ENCODE measurements at regions not wholly inside any gene's neighbourhood (a gene's known extent, or its start where the extent isn't known, plus 50 kb on each side); places are given as distances from the start of the nearest gene placed in this dataset.

DNA sequence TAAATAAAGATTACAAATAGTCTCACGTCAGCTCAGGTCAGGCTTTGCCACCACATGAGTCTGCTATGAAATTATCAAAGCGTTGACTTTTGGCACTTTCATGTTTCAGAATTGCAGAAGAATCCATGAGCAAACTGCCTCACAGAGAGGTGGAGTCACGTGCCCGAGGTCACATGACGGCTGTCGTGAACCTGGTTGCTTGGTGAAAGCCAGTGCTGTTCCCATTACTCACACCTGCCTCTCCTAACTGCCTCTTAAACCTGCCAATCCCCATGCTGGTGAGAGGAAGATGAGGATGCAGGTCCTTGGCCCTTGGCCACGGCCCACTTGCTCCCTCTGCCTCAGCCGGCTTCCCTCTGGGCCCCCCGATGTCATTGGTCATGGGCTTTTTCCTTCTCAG is 272.7 kb downstream of the BCL11B start:
- TF ChIP-seq, protein P1, sequence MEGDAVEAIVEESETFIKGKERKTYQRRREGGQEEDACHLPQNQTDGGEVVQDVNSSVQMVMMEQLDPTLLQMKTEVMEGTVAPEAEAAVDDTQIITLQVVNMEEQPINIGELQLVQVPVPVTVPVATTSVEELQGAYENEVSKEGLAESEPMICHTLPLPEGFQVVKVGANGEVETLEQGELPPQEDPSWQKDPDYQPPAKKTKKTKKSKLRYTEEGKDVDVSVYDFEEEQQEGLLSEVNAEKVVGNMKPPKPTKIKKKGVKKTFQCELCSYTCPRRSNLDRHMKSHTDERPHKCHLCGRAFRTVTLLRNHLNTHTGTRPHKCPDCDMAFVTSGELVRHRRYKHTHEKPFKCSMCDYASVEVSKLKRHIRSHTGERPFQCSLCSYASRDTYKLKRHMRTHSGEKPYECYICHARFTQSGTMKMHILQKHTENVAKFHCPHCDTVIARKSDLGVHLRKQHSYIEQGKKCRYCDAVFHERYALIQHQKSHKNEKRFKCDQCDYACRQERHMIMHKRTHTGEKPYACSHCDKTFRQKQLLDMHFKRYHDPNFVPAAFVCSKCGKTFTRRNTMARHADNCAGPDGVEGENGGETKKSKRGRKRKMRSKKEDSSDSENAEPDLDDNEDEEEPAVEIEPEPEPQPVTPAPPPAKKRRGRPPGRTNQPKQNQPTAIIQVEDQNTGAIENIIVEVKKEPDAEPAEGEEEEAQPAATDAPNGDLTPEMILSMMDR (IDR thresholded peaks at IDR 0.05; ENCODE audit: control extremely low read depth, extremely low read depth, low read depth, missing control alignments): no peak
- ChIA-PET CTCF (no interaction called here), POLR2A (no interaction called here)
- no peak for DNase-seq (ENCODE audit: extremely low spot score)

DNA sequence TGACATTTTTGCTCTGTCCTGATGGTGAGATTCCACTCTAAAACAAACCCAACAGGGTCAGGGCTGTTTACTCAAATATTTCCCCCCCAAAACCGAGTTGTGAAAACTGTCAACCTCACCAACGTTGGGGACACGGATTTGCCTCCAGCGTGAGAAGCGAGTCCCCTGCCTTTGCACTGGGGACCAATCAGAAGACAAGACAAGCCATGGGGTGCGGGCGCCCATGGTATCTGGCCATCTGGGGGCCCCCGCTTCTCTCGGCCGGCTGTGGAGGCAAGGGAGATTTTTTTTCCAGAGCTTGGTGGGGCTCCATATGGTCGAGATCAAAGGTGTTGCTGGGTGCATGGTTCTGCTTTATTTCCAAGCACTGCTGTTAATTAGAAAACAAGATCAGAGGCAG is 272.1 kb downstream of the BCL11B start:
- no peak for DNase-seq (ENCODE audit: extremely low spot score)
- TF ChIP-seq, protein P1 (IDR thresholded peaks at IDR 0.05; ENCODE audit: control extremely low read depth, extremely low read depth, low read depth, missing control alignments): no peak
- CTCF ChIA-PET: no interaction called here
- POLR2A ChIA-PET: no interaction called here

DNA sequence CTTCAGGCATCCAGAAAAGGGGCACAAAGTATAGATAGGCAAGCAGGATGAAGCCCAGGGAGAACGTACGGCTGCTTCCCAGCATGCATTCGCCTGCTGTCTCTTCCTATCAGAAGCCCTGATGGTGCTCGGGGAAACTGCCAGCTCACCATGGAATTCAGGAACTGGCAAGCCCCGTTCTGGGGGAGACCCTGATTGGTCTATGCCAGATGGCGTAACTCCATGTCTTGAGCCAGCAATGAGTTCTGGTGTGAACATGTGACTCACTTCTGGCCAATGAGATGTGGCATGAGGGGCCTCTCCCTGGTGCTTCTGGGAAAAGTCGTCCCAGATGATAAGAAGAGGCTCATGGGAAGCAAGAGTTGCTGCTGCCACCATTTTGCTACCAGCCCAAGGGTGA is 270.8 kb downstream of the BCL11B start:
- ChIA-PET CTCF (no interaction called here), POLR2A (no interaction called here)
- TF ChIP-seq, protein P1 (IDR thresholded peaks at IDR 0.05; ENCODE audit: control extremely low read depth, extremely low read depth, low read depth, missing control alignments): no peak
- no peak for DNase-seq (ENCODE audit: extremely low spot score)

DNA sequence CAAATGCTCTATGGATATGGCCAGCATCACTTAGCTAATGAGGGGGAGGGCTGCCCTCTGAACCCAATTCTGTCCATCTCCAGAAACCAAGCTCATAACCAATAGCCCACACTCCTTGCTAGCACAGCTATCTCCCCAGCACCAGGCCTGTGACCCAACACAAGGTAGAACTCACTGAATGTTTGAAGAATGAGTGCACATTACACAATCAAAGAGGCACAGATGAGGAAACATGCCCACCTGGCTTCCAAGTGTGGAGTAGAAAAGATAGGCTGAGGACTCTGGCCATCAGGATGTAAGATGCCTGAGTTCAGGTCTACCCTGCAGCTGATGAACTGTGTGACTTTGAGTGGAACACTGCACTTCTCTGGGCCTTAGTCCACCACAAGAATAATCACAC is 268.4 kb downstream of the BCL11B start:
- no peak for DNase-seq (ENCODE audit: extremely low spot score)
- ChIA-PET POLR2A (no interaction called here), CTCF (interaction anchor here (0.7 to 1.1 kb wide), 2 partner anchors 10 kb away, joined by 3 to 4 read pairs; no protein-coding TSS in a partner anchor)
- TF ChIP-seq, protein P1 (IDR thresholded peaks at IDR 0.05; ENCODE audit: control extremely low read depth, extremely low read depth, low read depth, missing control alignments): no peak

DNA sequence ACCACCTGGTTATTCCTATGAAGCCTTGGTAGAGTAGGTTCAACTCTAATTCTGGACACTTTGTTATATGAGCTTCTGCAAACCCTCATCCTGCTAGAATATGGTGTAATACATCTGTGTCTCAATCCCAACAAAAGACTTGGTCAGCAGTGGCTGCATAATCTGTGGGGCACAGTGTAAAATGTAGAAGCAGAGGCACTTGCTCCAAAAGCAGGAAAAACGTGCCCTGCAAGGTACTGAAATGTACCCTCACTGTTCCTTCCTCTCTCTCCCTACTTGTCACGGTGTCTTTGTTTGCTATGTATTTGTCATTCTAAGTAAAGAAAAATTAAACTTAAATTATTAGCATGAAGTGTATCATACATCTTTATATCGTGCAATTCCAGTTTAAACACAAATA is 267.9 kb downstream of the BCL11B start:
- ChIA-PET CTCF (interaction anchor here (1.1 kb wide), 1 partner anchor 10 kb away, joined by 4 read pairs; no protein-coding TSS in a partner anchor), POLR2A (no interaction called here)
- TF ChIP-seq, protein P1 (IDR thresholded peaks at IDR 0.05; ENCODE audit: control extremely low read depth, extremely low read depth, low read depth, missing control alignments): no peak
- DNase-seq (ENCODE audit: extremely low spot score): no peak

DNA sequence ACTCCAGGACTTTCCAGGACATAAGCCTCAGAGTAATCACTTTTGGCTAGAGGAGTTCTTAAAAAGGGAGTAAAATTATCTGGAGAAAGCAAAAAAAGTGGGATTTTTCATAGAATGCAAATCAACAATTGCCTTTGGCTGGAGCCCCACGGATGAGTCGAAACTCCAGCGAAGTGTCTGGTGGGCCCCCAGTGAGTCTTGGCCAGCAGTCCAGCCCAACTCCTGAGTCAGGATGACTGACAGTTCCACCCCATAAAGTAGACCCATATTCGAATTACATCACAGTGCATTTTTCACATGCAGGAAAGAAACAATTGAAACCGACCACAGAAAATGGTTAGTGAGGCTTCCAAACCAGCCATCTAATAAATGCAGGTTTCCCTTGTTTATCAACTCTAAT is 265.7 kb downstream of the BCL11B start:
- CTCF ChIA-PET: no interaction called here
- TF ChIP-seq, protein P1 (IDR thresholded peaks at IDR 0.05; ENCODE audit: control extremely low read depth, extremely low read depth, low read depth, missing control alignments): no peak
- no peak for DNase-seq (ENCODE audit: extremely low spot score)
- POLR2A ChIA-PET: no interaction called here

DNA sequence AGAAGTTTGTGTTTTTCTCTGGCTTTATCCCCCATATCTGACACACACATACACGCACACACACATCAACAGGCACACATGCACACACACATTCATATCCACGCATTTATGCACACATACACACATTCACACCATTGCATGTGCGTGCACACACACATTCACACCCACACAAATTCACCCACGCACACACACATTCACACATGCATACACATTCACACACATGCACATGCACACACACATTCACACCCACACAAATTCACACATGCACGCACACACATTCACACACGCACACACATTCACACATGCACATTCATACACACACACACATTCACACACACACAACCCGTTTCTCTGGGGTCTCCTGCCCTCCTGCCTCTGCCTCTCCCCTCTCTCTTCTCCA is 264.2 kb downstream of the BCL11B start:
- no peak for DNase-seq (ENCODE audit: extremely low spot score)
- ChIA-PET POLR2A (no interaction called here), CTCF (no interaction called here)
- TF ChIP-seq, protein P1 (IDR thresholded peaks at IDR 0.05; ENCODE audit: control extremely low read depth, extremely low read depth, low read depth, missing control alignments): no peak
